GM23248 (cell line): ENCODE measurements at regions not wholly inside any gene's neighbourhood (a gene's known extent, or its start where the extent isn't known, plus 50 kb on each side); places are given as distances from the start of the nearest gene placed in this dataset.

Experiments
- DNase-seq: peaks from one replicate; pipeline ENCODE4 v3.0.0-alpha.2; 2015
- H2AFZ ChIP-seq: fragments of 200-600 bp; sonication (generic); 2 replicates; pipeline ENCODE4 v1.6.1; 2016; ENCODE audit warnings: antibody characterized with exemption
- H3F3A ChIP-seq: fragments of 200-600 bp; sonication (generic); 2 replicates; pipeline ENCODE4 v1.6.1; 2016; ENCODE audit warnings: mild to moderate bottlenecking, antibody characterized with exemption, mixed run types; ENCODE audit not compliant: insufficient read depth
- H3K27ac ChIP-seq: fragments of 200-600 bp; sonication (generic); 2 replicates; pipeline ENCODE4 v1.5.1; 2016; ENCODE audit warnings: mild to moderate bottlenecking
- H3K27me3 ChIP-seq: fragments of 200-600 bp; sonication (generic); replicated peaks from 2 replicates; pipeline ENCODE4 v1.6.1; 2016; ENCODE audit warnings: mild to moderate bottlenecking; ENCODE audit not compliant: insufficient read depth
- H3K36me3 ChIP-seq: fragments of 200-600 bp; sonication (generic); 2 replicates; pipeline ENCODE4 v1.6.1; 2016; ENCODE audit warnings: low read depth, mild to moderate bottlenecking
- H3K4me1 ChIP-seq: fragments of 200-600 bp; sonication (generic); 2 replicates; pipeline ENCODE4 v1.6.1; 2016; ENCODE audit warnings: mild to moderate bottlenecking; ENCODE audit not compliant: insufficient read depth
- H3K4me2 ChIP-seq: fragments of 200-600 bp; sonication (generic); one replicate; pipeline ENCODE4 v1.6.1; 2016; ENCODE audit warnings: mild to moderate bottlenecking; ENCODE audit not compliant: unreplicated experiment
- H3K4me3 ChIP-seq: fragments of 200-600 bp; sonication (generic); 2 replicates; pipeline ENCODE4 v1.5.1; 2016; ENCODE audit warnings: mild to moderate bottlenecking
- H3K79me2 ChIP-seq: fragments of 200-600 bp; sonication (generic); 2 replicates; pipeline ENCODE4 v1.6.1; 2016; ENCODE audit warnings: mild to moderate bottlenecking; ENCODE audit not compliant: insufficient read depth
- H3K9ac ChIP-seq: fragments of 200-600 bp; sonication (generic); 2 replicates; pipeline ENCODE4 v1.6.1; 2016; ENCODE audit warnings: mild to moderate bottlenecking
- H3K9me2 ChIP-seq: fragments of 200-600 bp; sonication (generic); 2 replicates; pipeline ENCODE4 v1.6.1; 2016; ENCODE audit warnings: mixed run types, mild to moderate bottlenecking, moderate library complexity; ENCODE audit not compliant: insufficient read depth
- H3K9me3 ChIP-seq: fragments of 200-600 bp; sonication (generic); one replicate; pipeline ENCODE4 v1.6.1; 2017; ENCODE audit warnings: low read depth
- H4K20me1 ChIP-seq: fragments of 200-600 bp; sonication (generic); 2 replicates; pipeline ENCODE4 v1.6.0; 2016; ENCODE audit not compliant: insufficient read depth
- EZH2 ChIP-seq: fragments of 200-600 bp; sonication (generic); IDR thresholded peaks from 2 replicates; pipeline ENCODE4 v1.6.1; 2018; ENCODE audit warnings: antibody characterized with exemption, mild to moderate bottlenecking; ENCODE audit not compliant: insufficient read depth, poor library complexity, severe bottlenecking
- EZH2phosphoT487 ChIP-seq: fragments of 200-600 bp; sonication (generic); IDR thresholded peaks from 2 replicates; pipeline ENCODE4 v1.6.1; 2018; ENCODE audit warnings: antibody characterized with exemption, moderate library complexity, mild to moderate bottlenecking, low read depth; ENCODE audit not compliant: insufficient read depth
- WGBS, 2 experiments: methylation state at CpG; one replicate each; pipeline ENCODE4 v1.1.6; 2015 to 2017; ENCODE audit warnings: low lambda C conversion rate in 2 of 2, low coverage in 1 of 2; ENCODE audit errors: missing lambda C conversion rate in 2 of 2; 5-methylcytosine and 5-hydroxymethylcytosine counted together
- in situ Hi-C: fragments of 300-500 bp; cut with MboI; formaldehyde crosslinking; loops from 2 replicates; pipeline ENCODE4 v1.15.0; 2020

DNA sequence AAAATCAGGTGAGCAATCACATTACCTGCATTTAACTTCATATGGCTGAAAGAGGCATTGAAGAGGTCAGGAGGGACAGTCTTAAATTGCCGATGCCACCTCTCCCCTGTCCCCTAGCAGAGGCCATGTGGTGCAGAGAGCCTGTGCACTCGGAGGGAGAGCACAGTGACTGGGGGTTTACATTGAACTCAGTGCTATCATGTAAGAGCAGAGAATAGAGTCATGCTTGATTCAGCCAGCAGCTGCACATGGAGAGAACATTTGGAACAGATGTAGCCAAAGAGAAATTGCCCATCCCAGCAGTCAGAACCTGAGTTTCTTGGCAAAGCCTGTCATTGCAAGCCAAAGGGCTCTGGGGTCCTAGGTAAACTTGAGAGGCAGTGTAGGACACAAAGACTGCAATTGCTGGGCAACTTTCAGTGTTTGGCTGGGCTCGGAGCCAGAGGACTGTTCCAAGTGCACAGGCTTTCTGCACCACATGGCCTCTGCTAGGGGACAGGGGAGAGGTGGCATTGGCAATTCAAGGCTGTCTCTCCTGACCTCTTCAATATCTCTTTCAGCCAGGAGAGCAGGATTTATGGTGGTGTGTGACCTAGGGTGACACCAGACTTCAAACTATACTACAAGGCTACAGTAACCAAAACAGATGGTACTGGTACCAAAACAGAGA is 267.1 kb downstream of the REEP3 start:
- TF ChIP-seq EZH2, result no peak
- TF ChIP-seq EZH2phosphoT487, result no peak
- H4K20me1 ChIP-seq, result no peaks in the 10 kb centered on the region
- in situ Hi-C loops, result no loop called here
- H3K9me2 ChIP-seq, result no peaks in the 10 kb centered on the region
- no peak overlapping the region for H3K4me3 ChIP-seq
- DNase-seq, result no peak
- H3K4me2 ChIP-seq, result no peak overlapping the region
- no peaks in the 10 kb centered on the region for H3K4me1 ChIP-seq
- peaks cover 3% of the 10 kb centered on the region for H3K9me3 ChIP-seq
- 0 out of 2 replicates have a peak, but pooled peaks cover 5% of the 10 kb centered on the region for H3K27me3 ChIP-seq
- H3K36me3 ChIP-seq, result no peaks in the 10 kb centered on the region
- H3K79me2 ChIP-seq, result no peaks in the 10 kb centered on the region
- WGBS, 2 experiments, result 49 to 60% methylated on average over 3 of the region's 3 CpGs
- H3K27ac ChIP-seq, result no peak overlapping the region
- H3F3A ChIP-seq, result no peaks in the 10 kb centered on the region
- H3K9ac ChIP-seq, result no peak overlapping the region
- no peak overlapping the region for H2AFZ ChIP-seq

DNA sequence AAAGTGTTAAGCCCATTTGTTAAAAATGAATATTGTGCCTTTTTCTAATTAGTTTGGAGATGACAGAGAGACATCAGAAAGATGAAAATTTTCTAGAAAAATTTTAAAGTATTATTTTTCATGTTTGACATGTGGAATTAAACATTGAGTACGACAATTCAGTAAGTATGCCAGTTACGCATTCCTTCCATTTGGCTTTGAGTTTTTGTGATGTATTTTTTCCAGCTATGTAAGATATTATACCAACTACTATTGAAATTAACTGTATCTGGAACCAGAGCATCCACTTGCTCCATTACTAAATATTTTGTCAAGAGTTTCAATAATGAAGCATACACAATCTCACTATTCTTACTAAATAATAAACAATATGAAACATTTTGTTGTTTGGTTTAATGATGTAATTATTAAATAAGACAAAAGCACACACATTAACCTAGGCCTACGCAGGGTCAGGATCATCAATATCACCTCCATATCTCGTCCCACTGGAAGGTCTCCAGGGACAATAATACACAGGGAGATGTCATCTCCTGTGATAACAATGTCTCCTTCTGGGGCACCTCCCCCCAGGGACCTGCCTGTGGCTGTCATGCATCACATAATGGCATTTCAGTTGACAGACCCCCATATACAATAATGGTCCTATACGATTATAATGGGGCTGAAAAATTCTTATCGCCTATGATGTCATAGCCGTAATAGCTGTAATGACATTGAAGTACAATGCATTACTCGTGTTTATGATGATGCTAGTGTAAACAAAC is 274.1 kb downstream of the REEP3 start:
- H2AFZ ChIP-seq, result no peak overlapping the region
- H3K27ac ChIP-seq, result no peak overlapping the region
- in situ Hi-C loops, result no loop called here
- H3K9me3 ChIP-seq, result peaks cover 4% of the 10 kb centered on the region
- H3K4me1 ChIP-seq, result peaks cover 7% of the 10 kb centered on the region; the same call in 1 of the 2 replicates
- no peak overlapping the region for H3K4me2 ChIP-seq
- no peaks in the 10 kb centered on the region for H3K36me3 ChIP-seq
- TF ChIP-seq EZH2phosphoT487 (no peak), EZH2 (no peak)
- no peak overlapping the region for H3K4me3 ChIP-seq
- 0 out of 2 replicates have a peak, but pooled peaks cover 14% of the 10 kb centered on the region for H3F3A ChIP-seq
- H4K20me1 ChIP-seq, result no peaks in the 10 kb centered on the region
- H3K9me2 ChIP-seq, result no peaks in the 10 kb centered on the region
- no peak for DNase-seq
- no peaks in the 10 kb centered on the region for H3K79me2 ChIP-seq
- H3K27me3 ChIP-seq, result no peaks in the 10 kb centered on the region
- no peak overlapping the region for H3K9ac ChIP-seq
- 68 to 69% methylated on average over 8 of the region's 8 CpGs for WGBS, 2 experiments

DNA sequence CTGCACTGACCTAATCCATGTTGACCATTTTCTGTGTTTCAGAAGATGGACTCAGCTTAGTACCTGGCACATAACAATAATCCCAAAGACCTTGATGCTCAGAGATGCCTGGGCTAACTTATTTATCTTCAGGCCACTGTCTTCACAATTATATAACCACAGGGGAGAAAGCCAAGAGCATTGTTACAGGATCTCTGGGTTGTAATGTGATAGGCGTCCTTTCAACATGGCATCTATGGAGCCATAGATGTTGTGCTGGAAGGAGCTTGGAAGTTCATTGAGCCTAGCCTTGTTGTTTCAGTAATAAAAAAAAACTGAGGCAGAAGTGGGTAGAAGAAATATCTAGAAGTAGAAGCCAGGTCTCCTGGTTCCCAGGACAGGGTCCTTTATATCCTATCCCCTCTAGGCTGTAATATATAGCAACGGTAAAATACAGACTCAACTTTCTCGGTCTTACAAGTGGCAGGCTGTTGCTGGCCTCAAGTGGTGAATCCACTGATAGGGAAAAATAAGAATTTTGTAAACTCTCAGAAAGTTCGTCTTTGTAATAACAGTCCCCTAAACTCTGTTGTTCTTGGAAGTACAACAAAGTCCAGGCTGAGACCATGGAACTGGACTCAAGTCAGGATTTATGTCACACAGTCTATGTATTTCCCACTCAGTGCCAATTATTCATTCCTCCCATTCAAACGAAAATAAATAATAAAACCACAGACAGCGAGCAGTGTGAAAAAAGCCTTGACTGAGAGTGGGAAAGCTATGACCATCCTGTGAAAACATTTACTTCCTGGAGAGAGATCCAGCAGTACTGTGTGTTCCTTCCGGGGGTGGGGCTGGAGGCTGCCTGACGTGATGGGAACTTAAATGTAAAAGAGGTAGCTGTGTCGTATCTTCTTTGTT is 277.6 kb downstream of the REEP3 start:
- Histone ChIP-seq H3K4me2 (peak overlapping the region; percentile 58), H3K4me1 (peaks cover 7% of the 10 kb centered on the region; the same call in 1 of the 2 replicates), H3K27ac (peak overlapping the region; percentile 48), H2AFZ (peak overlapping the region; percentile 74), H3F3A (0 out of 2 replicates have a peak, but pooled peaks cover 14% of the 10 kb centered on the region), H3K4me3 (peak overlapping the region; percentile 35), H4K20me1 (no peaks in the 10 kb centered on the region), H3K9me2 (no peaks in the 10 kb centered on the region), H3K36me3 (no peaks in the 10 kb centered on the region), H3K9ac (0 out of 2 replicates have a peak overlapping the region, but pooled peaks have one; percentile 12), H3K79me2 (no peaks in the 10 kb centered on the region), H3K9me3 (no peaks in the 10 kb centered on the region), H3K27me3 (no peaks in the 10 kb centered on the region)
- DNase-seq, result peak; percentile 91
- TF ChIP-seq EZH2phosphoT487, result peak; percentile 64; the same call in 1 of the 2 replicates
- no peak for TF ChIP-seq EZH2
- in situ Hi-C loops, result no loop called here
- WGBS, 2 experiments, result 19% methylated on average over 9 of the region's 9 CpGs
